ENCODE measurements at regions not wholly inside any gene's neighbourhood (a gene's known extent, or its start where the extent isn't known, plus 50 kb on each side); places are given as distances from the start of the nearest gene placed in this dataset.

GRCh38 chr2:239695728-239696240 lies 295.0 kb upstream of the HDAC4 start:
- no peak for TF ChIP-seq CTCF (IDR thresholded peaks at IDR 0.05)

- no peak for TF ChIP-seq CTCF (IDR thresholded peaks at IDR 0.05)
Measured at GRCh38 chr2:239695106-239695727, 294.4 kb upstream of the HDAC4 start.

- no peak for TF ChIP-seq CTCF (IDR thresholded peaks at IDR 0.05)
Measured at GRCh38 chr2:239694487-239694886, 293.7 kb upstream of the HDAC4 start.

- no peak for TF ChIP-seq CTCF (IDR thresholded peaks at IDR 0.05)
Measured at GRCh38 chr2:239693761-239694415, 293.1 kb upstream of the HDAC4 start.

- TF ChIP-seq CTCF (IDR thresholded peaks at IDR 0.05) = no peak
Measured at GRCh38 chr2:239693330-239693729, 292.5 kb upstream of the HDAC4 start.

GRCh38 chr2:239692919-239693318 lies 292.1 kb upstream of the HDAC4 start:
- no peak for TF ChIP-seq CTCF (IDR thresholded peaks at IDR 0.05)

GRCh38 chr2:239692362-239692851 lies 291.6 kb upstream of the HDAC4 start:
- no peak for TF ChIP-seq CTCF (IDR thresholded peaks at IDR 0.05)
